ENCODE measurements at regions not wholly inside any gene's neighbourhood (a gene's known extent, or its start where the extent isn't known, plus 50 kb on each side); places are given as distances from the start of the nearest gene placed in this dataset.

DNA sequence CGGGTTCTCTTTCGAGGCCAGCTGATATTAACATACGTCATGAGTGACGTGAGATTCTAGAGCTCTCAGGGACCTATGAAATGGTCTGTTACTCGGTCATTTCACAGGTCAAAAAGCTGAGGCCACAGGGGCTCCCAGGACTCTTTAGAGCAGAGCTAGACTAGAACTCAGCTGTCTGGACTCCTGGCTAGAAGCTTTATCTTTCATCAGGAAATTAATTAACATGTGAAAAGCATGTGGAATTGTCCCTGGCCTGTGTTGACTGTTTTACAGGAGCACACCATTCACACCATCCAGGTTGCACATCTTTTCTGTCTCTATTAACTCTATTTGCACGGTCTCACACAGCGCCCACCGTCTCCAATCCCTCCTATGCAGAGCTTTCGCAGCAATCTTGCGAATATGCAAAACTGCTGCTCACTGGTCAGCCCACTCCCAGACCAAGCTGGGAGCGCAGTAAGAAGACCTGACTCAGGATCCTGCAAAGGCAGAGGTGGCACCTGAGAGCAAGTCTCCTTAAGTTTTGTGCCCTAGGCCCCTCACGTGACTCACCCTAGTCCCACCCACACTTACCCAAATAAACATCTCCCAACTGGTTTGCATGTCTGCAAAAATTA is 522.5 kb downstream of the CD83 start:
- in situ Hi-C loops (cut with HindIII; ENCODE audit: low pct_ligation_motif_present, low sequenced_read_pairs): no loop called here
- Histone ChIP-seq H3K4me3 (ENCODE audit: low read depth, low read length) (no peak overlapping the region), H3K36me3 (replicated peaks) (no peaks in the 10 kb centered on the region), H3K27me3 (replicated peaks) (no peaks in the 10 kb centered on the region), H3K27ac (no peak overlapping the region)
- DNase-seq: no peak
- TF ChIP-seq, protein P1, sequence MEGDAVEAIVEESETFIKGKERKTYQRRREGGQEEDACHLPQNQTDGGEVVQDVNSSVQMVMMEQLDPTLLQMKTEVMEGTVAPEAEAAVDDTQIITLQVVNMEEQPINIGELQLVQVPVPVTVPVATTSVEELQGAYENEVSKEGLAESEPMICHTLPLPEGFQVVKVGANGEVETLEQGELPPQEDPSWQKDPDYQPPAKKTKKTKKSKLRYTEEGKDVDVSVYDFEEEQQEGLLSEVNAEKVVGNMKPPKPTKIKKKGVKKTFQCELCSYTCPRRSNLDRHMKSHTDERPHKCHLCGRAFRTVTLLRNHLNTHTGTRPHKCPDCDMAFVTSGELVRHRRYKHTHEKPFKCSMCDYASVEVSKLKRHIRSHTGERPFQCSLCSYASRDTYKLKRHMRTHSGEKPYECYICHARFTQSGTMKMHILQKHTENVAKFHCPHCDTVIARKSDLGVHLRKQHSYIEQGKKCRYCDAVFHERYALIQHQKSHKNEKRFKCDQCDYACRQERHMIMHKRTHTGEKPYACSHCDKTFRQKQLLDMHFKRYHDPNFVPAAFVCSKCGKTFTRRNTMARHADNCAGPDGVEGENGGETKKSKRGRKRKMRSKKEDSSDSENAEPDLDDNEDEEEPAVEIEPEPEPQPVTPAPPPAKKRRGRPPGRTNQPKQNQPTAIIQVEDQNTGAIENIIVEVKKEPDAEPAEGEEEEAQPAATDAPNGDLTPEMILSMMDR (IDR thresholded peaks at IDR 0.05; ENCODE audit: low read depth, low read length, missing control alignments): no peak

- Histone ChIP-seq H3K27ac (no peak overlapping the region), H3K4me3 (ENCODE audit: low read depth, low read length) (no peak overlapping the region), H3K27me3 (replicated peaks) (no peaks in the 10 kb centered on the region), H3K36me3 (replicated peaks) (no peaks in the 10 kb centered on the region)
- no peak for DNase-seq
- TF ChIP-seq, protein P1 (IDR thresholded peaks at IDR 0.05; ENCODE audit: low read depth, low read length, missing control alignments): no peak
- in situ Hi-C loops (cut with HindIII; ENCODE audit: low pct_ligation_motif_present, low sequenced_read_pairs): no loop called here
These were observed 523.1 kb downstream of the CD83 start for GRCh38 chr6:14640631-14641030.

DNA sequence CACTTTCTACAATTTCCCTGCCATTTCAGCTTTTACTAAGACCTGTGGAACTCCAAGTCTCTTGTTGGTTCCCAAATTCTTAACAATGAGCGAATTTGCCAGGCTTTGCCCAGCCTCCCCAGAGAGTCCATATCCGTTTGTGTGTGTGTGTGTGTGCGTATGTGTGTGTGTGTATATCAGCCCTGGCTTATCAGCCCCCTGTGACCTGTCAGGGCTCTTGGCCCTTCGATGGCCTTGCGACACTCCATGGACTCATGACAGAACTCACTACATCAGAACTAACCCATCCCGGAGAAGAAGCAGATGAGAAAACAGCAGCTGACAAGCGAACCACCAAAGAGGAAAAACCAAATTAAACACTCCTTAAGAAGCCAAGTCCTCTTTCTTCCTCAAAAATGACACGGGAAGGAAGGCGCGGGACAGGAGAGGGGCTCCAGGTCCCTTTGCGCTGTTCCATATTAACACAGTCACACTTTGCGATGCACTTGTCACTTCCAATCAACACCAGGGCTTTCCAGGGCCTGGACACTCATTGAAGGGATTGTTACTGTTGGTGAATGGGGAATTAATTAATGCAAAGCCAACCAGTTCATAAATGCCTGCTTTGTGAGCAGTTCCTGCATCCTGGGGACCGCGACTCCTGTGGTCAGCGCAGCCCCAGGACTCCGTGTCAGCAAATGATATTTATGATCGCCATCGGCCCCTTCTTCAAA is 524.0 kb downstream of the CD83 start:
- in situ Hi-C loops (cut with HindIII; ENCODE audit: low pct_ligation_motif_present, low sequenced_read_pairs): no loop called here
- DNase-seq: no peak
- TF ChIP-seq, protein P1 (IDR thresholded peaks at IDR 0.05; ENCODE audit: low read depth, low read length, missing control alignments): no peak
- no peak overlapping the region for H3K27ac ChIP-seq
- no peaks in the 10 kb centered on the region for H3K36me3 ChIP-seq (replicated peaks)
- no peak overlapping the region for H3K4me3 ChIP-seq (ENCODE audit: low read depth, low read length)
- no peaks in the 10 kb centered on the region for H3K27me3 ChIP-seq (replicated peaks)

DNA sequence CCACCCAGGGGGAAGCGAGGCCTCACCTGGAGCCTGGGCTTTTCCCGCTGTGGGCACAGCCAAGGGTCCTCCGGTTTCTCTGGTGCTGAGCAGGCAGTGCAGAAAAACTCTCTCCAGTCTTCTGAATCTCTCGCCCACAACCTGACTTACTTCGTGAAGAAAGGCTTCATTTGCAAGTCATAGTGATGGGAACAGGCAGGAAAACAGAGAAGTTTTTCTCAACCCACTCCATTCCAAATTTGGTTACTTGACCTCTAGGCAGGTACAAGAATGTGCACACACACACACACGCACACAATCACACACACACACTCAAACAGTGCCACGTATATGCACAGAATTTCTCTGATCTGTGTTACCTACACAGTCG is 524.5 kb downstream of the CD83 start:
- H3K36me3 ChIP-seq (replicated peaks): no peaks in the 10 kb centered on the region
- TF ChIP-seq, protein P1 (IDR thresholded peaks at IDR 0.05; ENCODE audit: low read depth, low read length, missing control alignments): no peak
- DNase-seq: no peak
- H3K4me3 ChIP-seq (ENCODE audit: low read depth, low read length): no peak overlapping the region
- H3K27me3 ChIP-seq (replicated peaks): no peaks in the 10 kb centered on the region
- no peak overlapping the region for H3K27ac ChIP-seq
- in situ Hi-C loops (cut with HindIII; ENCODE audit: low pct_ligation_motif_present, low sequenced_read_pairs): no loop called here

- no peak for DNase-seq
- in situ Hi-C loops (cut with HindIII; ENCODE audit: low pct_ligation_motif_present, low sequenced_read_pairs): no loop called here
- TF ChIP-seq, protein P1 (IDR thresholded peaks at IDR 0.05; ENCODE audit: low read depth, low read length, missing control alignments): no peak
- H3K27ac ChIP-seq: no peak overlapping the region
- no peaks in the 10 kb centered on the region for H3K36me3 ChIP-seq (replicated peaks)
- no peak overlapping the region for H3K4me3 ChIP-seq (ENCODE audit: low read depth, low read length)
- H3K27me3 ChIP-seq (replicated peaks): no peaks in the 10 kb centered on the region
These were observed 525.3 kb downstream of the CD83 start for GRCh38 chr6:14642842-14643241.
